ENCODE measurements at regions not wholly inside any gene's neighbourhood (a gene's known extent, or its start where the extent isn't known, plus 50 kb on each side); places are given as distances from the start of the nearest gene placed in this dataset.
"Not testable (repeated sequence)": the region's sequence is repeated elsewhere in the genome, so short reads cannot be mapped to it uniquely, and the experiment has no call there.

DNA sequence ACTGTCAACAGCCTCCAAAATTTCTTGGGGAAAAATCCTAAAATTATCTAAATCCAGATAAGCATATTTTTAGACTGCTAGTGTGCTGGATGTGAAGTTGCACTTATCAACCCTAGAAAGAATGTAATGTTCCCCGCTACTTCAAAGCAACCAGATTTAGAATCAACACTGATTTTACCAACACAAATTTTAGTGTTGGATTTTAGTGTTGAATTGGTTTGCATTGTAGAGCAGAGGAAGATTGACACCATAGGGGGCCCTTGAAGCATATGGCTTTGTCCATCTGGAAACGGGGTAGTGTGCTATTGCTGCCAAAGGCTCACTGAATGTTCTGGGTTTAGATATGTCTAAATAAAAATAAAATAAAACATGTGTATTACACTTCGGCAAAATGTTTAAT is 126.3 kb upstream of the EMCN start:
- no peaks in the 10 kb centered on the region for H3K4me1 ChIP-seq (ENCODE audit: control insufficient read depth, insufficient read depth, low read length, poor library complexity, severe bottlenecking)
- H3K9me3 ChIP-seq (ENCODE audit: control insufficient read depth, low read length): no peaks in the 10 kb centered on the region
- no peak overlapping the region for H3K4me3 ChIP-seq (ENCODE audit: extremely low read depth, insufficient read depth, low read length, poor library complexity, severe bottlenecking)
- no peak overlapping the region for H3K27ac ChIP-seq (ENCODE audit: low read depth, low read length, severe bottlenecking)
- WGBS, 2 experiments (ENCODE audit: insufficient coverage in 2 of 2): no CpG with 5 or more reads among the region's 3 CpGs
- no peaks in the 10 kb centered on the region for H3K36me3 ChIP-seq (ENCODE audit: control insufficient read depth, insufficient read depth, low read length)

- no peaks in the 10 kb centered on the region for H3K4me1 ChIP-seq (ENCODE audit: control insufficient read depth, insufficient read depth, low read length, poor library complexity, severe bottlenecking)
- no peaks in the 10 kb centered on the region for H3K9me3 ChIP-seq (ENCODE audit: control insufficient read depth, low read length)
- H3K4me3 ChIP-seq (ENCODE audit: extremely low read depth, insufficient read depth, low read length, poor library complexity, severe bottlenecking): no peak overlapping the region
Observed at GRCh38 chr4:100641336-100641735, 123.5 kb upstream of the EMCN start.

DNA sequence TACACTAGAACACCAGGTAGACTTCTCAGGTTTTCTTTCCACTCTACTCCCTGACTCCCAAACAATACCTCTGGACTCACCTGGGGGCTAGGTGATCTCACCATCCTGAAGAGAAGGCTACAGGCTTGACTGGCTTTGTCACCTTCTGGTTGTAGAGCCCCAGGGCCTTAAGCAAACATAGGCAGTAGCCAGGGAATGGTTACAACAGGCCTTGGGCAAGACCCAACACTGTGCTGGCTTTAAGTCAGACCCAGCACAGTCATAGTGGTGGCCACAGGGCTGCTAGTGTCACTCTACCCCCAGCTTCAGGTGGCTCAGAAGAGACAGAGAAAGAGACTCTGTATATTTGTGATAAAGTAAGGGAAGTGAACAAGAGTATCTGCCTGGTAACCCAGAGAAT is 118.1 kb upstream of the EMCN start:
- no peak overlapping the region for H3K4me3 ChIP-seq (ENCODE audit: extremely low read depth, insufficient read depth, low read length, poor library complexity, severe bottlenecking)
- H3K27ac ChIP-seq (ENCODE audit: low read depth, low read length, severe bottlenecking): no peak overlapping the region
- H3K9me3 ChIP-seq (ENCODE audit: control insufficient read depth, low read length): no peaks in the 10 kb centered on the region

More at GRCh38 chr4:100641336-100641735, 123.5 kb upstream of the EMCN start:
- H3K36me3 ChIP-seq (ENCODE audit: control insufficient read depth, insufficient read depth, low read length): no peaks in the 10 kb centered on the region
- no peak overlapping the region for H3K27ac ChIP-seq (ENCODE audit: low read depth, low read length, severe bottlenecking)

DNA sequence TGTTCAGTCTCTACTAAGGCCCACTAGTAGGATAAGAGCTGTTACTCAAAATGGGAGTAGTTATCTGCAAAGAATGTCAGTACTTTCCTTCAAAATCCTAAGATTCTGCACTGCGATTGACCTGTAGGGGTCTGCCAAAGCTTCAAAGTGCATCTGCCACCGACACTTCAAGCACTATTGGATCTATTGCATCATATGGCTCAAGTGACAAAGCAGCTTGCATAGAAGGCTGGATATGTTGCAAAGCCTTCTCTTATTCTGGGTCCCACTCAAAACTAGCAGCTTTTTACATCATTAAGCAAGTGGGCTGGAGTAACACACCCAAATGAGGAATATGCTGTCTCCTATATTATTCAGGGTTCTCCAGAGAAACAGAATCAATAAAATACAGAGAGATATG is 115.4 kb upstream of the EMCN start:
- WGBS, 2 experiments (ENCODE audit: insufficient coverage in 2 of 2): 100% methylated on average over 2 of the region's 2 CpGs
- no peak overlapping the region for H3K27ac ChIP-seq (ENCODE audit: low read depth, low read length, severe bottlenecking)
- no peaks in the 10 kb centered on the region for H3K4me1 ChIP-seq (ENCODE audit: control insufficient read depth, insufficient read depth, low read length, poor library complexity, severe bottlenecking)
- H3K9me3 ChIP-seq (ENCODE audit: control insufficient read depth, low read length): no peaks in the 10 kb centered on the region
- no peaks in the 10 kb centered on the region for H3K36me3 ChIP-seq (ENCODE audit: control insufficient read depth, insufficient read depth, low read length)
- H3K4me3 ChIP-seq (ENCODE audit: extremely low read depth, insufficient read depth, low read length, poor library complexity, severe bottlenecking): no peak overlapping the region

More for the DNA sequence above, 118.1 kb upstream of the EMCN start:
- H3K4me1 ChIP-seq (ENCODE audit: control insufficient read depth, insufficient read depth, low read length, poor library complexity, severe bottlenecking): no peaks in the 10 kb centered on the region
- H3K36me3 ChIP-seq (ENCODE audit: control insufficient read depth, insufficient read depth, low read length): no peaks in the 10 kb centered on the region

DNA sequence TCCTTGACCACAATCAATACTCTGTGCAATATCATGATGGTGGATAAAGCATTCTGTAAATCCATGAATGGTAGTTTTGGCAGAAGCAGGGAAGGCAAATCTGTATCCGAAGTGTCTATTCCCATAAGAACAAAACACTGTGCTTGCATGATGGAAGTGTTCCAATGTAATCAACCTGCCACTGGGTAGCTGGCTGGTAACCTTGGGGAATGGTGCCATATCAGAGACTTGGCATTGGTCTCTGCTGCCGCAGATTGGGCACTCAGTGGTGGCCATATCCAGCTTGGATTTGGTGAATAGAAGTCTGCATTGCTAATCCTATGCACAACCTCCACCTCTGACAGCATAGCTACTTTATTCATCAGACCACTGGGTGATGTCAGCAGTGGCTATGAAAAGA is 114.3 kb upstream of the EMCN start:
- Histone ChIP-seq H3K4me3 (ENCODE audit: extremely low read depth, insufficient read depth, low read length, poor library complexity, severe bottlenecking) (no peak overlapping the region), H3K27ac (ENCODE audit: low read depth, low read length, severe bottlenecking) (no peak overlapping the region), H3K4me1 (ENCODE audit: control insufficient read depth, insufficient read depth, low read length, poor library complexity, severe bottlenecking) (no peaks in the 10 kb centered on the region), H3K36me3 (ENCODE audit: control insufficient read depth, insufficient read depth, low read length) (no peaks in the 10 kb centered on the region), H3K9me3 (ENCODE audit: control insufficient read depth, low read length) (no peaks in the 10 kb centered on the region)
- WGBS, 2 experiments (ENCODE audit: insufficient coverage in 2 of 2): 78% methylated on average over 1 of the region's 2 CpGs; no CpG with 5 or more reads in 1 of the 2 experiments

DNA sequence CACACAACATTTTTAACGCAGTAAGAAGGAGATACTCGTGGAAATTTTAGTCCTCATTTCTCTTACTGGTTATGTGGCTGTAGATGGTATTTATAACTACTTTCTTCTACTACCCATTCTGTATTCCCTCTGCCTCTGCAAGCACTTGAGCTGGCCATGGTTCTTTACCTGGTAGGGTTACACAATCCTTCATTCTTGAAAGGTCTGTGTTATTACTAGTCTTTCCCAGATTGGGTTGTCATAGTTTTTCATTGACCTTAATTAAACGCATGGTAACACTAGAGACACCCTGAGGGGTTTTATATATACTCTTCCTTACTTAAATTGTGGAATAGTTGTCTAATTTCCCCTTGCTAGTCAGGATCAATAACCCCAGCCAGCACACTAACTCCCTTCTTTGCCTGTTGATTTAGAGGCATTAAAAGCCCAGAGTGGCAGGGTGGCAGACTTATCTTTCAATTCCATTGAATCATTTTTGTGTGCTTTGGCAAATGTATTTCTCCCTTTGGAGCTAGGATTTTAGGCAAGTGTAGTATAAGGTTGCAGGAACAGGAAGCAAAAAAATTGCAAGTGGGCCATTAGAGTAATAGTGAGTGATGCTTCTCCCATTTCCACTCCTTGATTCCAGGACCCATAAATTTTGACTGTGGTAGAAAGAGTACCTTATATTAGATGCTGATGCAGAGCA is 113.6 kb upstream of the EMCN start:
- WGBS, 2 experiments (ENCODE audit: insufficient coverage in 2 of 2): no CpG with 5 or more reads among the region's 3 CpGs
- no peak overlapping the region for H3K4me3 ChIP-seq (ENCODE audit: extremely low read depth, insufficient read depth, low read length, poor library complexity, severe bottlenecking)
- H3K36me3 ChIP-seq (ENCODE audit: control insufficient read depth, insufficient read depth, low read length): no peaks in the 10 kb centered on the region
- H3K27ac ChIP-seq (ENCODE audit: low read depth, low read length, severe bottlenecking): no peak overlapping the region
- H3K4me1 ChIP-seq (ENCODE audit: control insufficient read depth, insufficient read depth, low read length, poor library complexity, severe bottlenecking): no peaks in the 10 kb centered on the region
- H3K9me3 ChIP-seq (ENCODE audit: control insufficient read depth, low read length): no peaks in the 10 kb centered on the region

- no peaks in the 10 kb centered on the region for H3K36me3 ChIP-seq (ENCODE audit: control insufficient read depth, insufficient read depth, low read length)
- H3K4me1 ChIP-seq (ENCODE audit: control insufficient read depth, insufficient read depth, low read length, poor library complexity, severe bottlenecking): no peaks in the 10 kb centered on the region
- H3K9me3 ChIP-seq (ENCODE audit: control insufficient read depth, low read length): no peaks in the 10 kb centered on the region
- no peak overlapping the region for H3K4me3 ChIP-seq (ENCODE audit: extremely low read depth, insufficient read depth, low read length, poor library complexity, severe bottlenecking)
- no peak overlapping the region for H3K27ac ChIP-seq (ENCODE audit: low read depth, low read length, severe bottlenecking)
Observed at GRCh38 chr4:100630341-100630740, 112.5 kb upstream of the EMCN start.

DNA sequence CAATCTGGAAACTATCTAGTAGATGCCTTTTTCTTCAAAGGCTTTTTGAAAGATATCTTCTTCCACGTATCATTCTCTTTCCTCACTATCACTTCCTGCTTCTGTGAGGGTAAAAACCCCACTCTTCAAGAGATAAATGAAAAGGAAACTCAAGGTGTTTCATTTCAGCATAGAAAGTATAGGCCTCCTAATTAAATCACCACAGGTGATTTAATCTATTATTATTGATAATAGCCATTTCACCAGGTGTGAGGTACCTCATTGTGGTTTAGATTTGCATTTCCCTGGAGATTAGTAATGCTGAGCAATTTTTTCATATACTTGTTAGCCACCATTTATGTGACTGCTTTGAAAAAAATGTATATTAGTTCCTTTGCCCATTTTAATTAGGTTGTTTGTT is 92.0 kb upstream of the EMCN start:
- H3K9me3 ChIP-seq (ENCODE audit: control insufficient read depth, low read length): no peaks in the 10 kb centered on the region
- H3K4me1 ChIP-seq (ENCODE audit: control insufficient read depth, insufficient read depth, low read length, poor library complexity, severe bottlenecking): no peaks in the 10 kb centered on the region
- H3K36me3 ChIP-seq (ENCODE audit: control insufficient read depth, insufficient read depth, low read length): no peaks in the 10 kb centered on the region
- no peak overlapping the region for H3K27ac ChIP-seq (ENCODE audit: low read depth, low read length, severe bottlenecking)
- no CpG with 5 or more reads among the region's 1 CpG for WGBS, 2 experiments (ENCODE audit: insufficient coverage in 2 of 2)
- no peak overlapping the region for H3K4me3 ChIP-seq (ENCODE audit: extremely low read depth, insufficient read depth, low read length, poor library complexity, severe bottlenecking)

GRCh38 chr4:100608651-100609050 is 90.8 kb upstream of the EMCN start:
- not testable (repeated sequence) for H3K4me3 ChIP-seq (ENCODE audit: extremely low read depth, insufficient read depth, low read length, poor library complexity, severe bottlenecking); H3K36me3 ChIP-seq (ENCODE audit: control insufficient read depth, insufficient read depth, low read length)
- WGBS, 2 experiments (ENCODE audit: insufficient coverage in 2 of 2): 87 to 92% methylated on average over 3 to 15 of the region's 19 CpGs

DNA sequence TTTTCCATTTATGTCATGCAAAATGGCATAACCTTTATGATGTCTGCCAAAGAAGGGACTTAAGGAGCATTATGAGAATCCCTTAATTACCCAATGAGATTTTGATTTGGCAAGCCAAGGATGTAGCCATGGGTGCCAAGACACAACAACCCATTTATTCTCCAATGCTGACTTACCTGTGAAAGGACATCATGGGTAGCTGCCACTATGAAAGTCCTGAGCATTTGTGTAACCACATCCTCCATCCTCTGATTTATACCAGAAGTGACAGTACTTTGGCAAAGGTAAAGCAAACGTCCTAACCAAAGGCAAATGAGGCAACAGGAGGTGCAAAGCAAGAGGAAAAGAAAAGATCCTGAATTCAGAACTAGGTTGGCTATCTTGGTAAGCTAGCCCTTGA is 87.3 kb upstream of the EMCN start:
- Histone ChIP-seq H3K9me3 (ENCODE audit: control insufficient read depth, low read length) (no peaks in the 10 kb centered on the region), H3K4me3 (ENCODE audit: extremely low read depth, insufficient read depth, low read length, poor library complexity, severe bottlenecking) (no peak overlapping the region), H3K36me3 (ENCODE audit: control insufficient read depth, insufficient read depth, low read length) (no peaks in the 10 kb centered on the region), H3K27ac (ENCODE audit: low read depth, low read length, severe bottlenecking) (no peak overlapping the region), H3K4me1 (ENCODE audit: control insufficient read depth, insufficient read depth, low read length, poor library complexity, severe bottlenecking) (no peaks in the 10 kb centered on the region)
- 67% methylated on average over 1 of the region's 1 CpG; no CpG with 5 or more reads in 1 of the 2 experiments for WGBS, 2 experiments (ENCODE audit: insufficient coverage in 2 of 2)

More at GRCh38 chr4:100608651-100609050, 90.8 kb upstream of the EMCN start:
- not testable (repeated sequence) for H3K4me1 ChIP-seq (ENCODE audit: control insufficient read depth, insufficient read depth, low read length, poor library complexity, severe bottlenecking); H3K27ac ChIP-seq (ENCODE audit: low read depth, low read length, severe bottlenecking); H3K9me3 ChIP-seq (ENCODE audit: control insufficient read depth, low read length)

DNA sequence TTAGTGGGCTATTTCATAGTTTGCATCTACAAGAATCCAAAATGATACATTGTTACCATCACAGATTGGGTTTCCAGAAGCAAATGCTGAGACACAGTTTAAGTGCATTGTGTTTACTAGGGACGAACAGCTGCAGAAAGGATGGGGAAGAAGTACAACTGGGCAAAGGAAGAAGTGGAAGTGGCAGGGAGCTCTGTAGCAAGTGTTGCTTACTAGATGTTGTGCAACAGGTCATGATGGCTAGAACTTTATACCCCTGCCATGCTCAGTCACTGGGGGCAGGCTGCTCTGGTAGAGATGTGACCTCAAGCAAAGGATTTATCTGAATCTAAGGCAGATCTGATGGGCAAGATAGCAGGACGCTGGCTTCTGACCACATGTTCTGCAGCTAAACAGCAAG is 76.1 kb upstream of the EMCN start:
- no peak overlapping the region for H3K27ac ChIP-seq (ENCODE audit: low read depth, low read length, severe bottlenecking)
- no peak overlapping the region for H3K4me3 ChIP-seq (ENCODE audit: extremely low read depth, insufficient read depth, low read length, poor library complexity, severe bottlenecking)
- H3K36me3 ChIP-seq (ENCODE audit: control insufficient read depth, insufficient read depth, low read length): no peaks in the 10 kb centered on the region
- 92% methylated on average over 2 of the region's 2 CpGs for whole genome bisulfite sequencing, 2 experiments (ENCODE audit: insufficient coverage in 2 of 2)
- no peaks in the 10 kb centered on the region for H3K4me1 ChIP-seq (ENCODE audit: control insufficient read depth, insufficient read depth, low read length, poor library complexity, severe bottlenecking)
- no peaks in the 10 kb centered on the region for H3K9me3 ChIP-seq (ENCODE audit: control insufficient read depth, low read length)

Measured in mesodermal cell (in vitro differentiated cells).